NCI-H82 (cell line): ENCODE measurements at regions not wholly inside any gene's neighbourhood (a gene's known extent, or its start where the extent isn't known, plus 50 kb on each side); places are given as distances from the start of the nearest gene placed in this dataset.
A peak's percentile ranks its signal among the peaks of the same experiment; 100 is the strongest.
"Not testable (repeated sequence)": the region's sequence is repeated elsewhere in the genome, so short reads cannot be mapped to it uniquely, and the experiment has no call there.

Experiments used
- DNase-seq: peaks from one replicate; lab custom pipeline; 2025; lab: John Stamatoyannopoulos, UW

DNA sequence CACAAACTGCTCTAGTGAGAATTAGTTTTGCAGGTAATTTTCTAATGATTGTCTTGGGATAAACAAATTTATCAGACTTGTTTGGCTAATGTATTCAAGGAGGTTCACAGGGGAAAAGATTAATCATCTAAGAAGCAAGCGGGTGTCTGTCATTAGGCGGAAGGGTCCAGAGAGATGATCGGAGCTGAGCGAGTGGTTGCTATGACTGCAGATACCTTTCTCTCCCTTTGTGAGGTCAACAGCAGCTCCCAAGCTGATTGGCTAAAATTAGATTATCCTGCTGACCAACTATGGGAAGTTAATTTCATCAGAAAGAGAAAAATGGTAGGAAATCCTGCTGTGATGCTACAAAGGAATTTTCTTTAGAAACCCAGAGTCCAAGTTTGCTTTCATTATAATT, 276.0 kb downstream of the SOX2 start:
- DNase-seq: no peak

DNA sequence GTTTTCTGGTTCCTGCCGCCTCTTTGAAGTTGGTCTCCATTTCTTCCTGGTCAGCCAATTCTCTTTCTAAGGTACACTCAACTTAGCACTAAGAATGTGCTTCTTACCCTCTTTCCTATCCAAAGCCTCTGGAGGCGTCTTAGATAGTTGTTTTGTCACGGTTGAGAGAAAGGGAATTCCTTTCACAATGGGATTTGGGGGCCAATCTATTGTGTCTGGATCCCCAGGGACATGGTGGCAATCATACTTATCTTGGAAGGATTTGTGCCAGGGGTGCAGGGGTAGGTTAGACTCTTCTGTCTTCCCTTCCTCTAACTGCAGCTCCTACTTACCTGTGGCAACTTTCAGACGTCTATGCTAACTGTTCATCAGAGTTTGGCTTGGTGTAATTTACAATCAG, 287.1 kb downstream of the SOX2 start:
- no peak for DNase-seq

DNA sequence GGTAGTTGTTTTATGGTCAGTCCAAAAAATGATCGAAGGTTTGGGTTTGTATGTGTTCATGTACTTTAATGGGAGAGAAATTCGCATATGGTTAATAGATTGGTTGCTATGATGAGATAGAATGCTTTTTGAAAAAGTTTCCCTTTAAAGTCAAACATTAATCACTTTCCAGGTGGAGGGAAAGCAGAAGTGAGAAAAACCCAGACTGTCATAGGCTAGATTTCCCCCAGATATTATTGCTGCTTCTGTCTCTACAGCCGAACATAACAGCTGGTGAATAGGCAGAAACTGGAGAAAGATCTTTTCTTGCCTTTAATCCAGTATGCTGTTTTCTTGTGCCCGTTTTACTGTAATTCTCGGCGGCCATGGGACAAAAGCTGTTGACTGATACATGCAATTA, 287.6 kb downstream of the SOX2 start:
- no peak for DNase-seq

DNA sequence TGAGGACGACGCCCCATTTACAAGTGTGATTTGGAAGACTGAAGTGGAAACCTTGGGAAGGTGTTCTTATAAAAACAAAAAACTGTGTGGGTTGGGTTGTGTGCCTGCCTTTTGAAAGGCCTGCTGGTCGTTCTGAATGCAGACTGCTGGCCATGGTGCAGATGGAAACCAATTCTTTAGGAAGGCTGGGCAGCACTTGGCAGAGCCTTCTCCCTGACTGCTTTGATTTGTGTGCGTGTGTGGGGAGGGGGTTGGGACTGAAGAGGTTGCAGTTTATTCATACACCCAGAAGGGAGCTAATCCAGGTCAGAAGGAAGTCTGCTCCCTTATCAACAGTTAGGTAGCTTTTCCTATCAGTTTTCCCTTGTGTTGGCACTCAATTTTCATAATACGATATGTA, 288.7 kb downstream of the SOX2 start:
- DNase-seq: no peak

DNA sequence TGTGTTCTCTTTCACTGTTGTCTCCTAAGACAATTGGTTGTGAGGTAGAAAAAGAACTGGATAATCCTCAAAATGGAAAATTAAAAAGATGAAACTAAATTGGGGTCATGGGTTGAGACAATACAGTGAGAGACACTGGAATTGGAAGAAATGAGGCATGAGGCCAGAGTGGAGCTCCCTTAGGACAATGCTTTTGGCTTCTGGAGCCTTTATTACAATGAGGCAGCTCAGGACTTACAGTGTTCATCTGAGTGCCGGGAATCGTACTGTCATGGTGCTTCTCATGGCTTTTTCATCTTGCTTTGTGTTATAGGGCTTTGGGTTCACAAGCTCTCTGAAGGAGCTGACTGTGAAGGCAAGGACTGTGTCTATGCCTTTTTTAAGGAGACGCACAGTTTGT, 293.5 kb downstream of the SOX2 start:
- DNase-seq: no peak

DNA sequence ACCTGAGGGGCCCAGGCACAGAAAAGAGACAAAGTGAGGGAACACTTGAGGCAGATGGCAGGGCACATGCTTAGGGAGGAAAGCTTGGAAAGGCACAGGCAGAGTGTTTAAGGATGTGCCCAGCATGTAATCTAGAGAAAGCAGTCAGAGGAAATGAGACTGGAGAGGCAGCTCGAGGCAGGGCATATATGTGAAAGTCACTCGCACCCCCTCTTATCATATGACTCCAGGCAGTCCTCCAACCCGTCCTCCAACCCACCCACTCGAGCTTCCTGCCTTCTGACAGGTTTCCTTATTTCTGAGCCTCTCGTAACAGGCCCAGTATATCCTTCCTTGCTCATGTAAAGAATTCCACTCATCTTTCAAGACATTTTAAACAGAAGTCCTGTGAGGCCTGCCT, 294.0 kb downstream of the SOX2 start:
- no peak for DNase-seq

DNA sequence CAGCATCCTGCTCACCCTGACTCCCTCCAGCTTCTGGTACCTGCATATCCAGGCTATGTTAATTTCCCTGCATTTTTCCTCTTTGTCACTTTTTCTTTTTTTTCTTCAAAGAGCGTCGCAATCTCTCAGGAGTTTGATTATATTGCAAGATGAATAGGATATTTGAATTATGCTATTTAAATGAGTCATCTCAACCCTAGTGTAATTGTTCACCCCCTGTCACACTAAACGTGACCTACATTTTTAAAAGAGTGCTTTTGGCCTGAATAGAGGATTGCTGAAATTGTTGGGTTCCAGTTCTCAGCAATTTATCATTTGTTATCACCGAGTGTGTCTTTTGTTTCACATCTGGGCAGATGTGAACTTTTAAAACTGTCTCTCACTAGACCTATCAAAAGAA, 294.7 kb downstream of the SOX2 start:
- DNase-seq: no peak

DNA sequence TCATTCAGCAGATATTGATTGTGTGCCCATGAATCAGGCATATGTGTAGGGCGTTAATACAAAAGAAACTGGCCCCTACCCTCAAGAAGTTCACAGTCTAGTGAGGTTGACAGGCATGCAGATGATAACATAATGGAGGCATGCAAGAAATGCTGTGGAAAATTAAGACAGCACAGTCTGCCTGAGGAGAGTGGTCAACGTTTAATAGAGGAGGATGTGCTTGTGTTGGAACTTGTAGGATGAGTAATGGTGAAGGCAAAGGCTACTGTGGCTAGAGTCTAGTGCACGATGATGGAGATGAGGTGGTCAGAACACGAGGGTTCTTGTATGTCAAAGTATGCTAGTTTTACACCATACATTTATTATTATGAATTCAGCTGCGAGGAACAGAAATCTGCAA, 295.7 kb downstream of the SOX2 start:
- no peak for DNase-seq

DNA sequence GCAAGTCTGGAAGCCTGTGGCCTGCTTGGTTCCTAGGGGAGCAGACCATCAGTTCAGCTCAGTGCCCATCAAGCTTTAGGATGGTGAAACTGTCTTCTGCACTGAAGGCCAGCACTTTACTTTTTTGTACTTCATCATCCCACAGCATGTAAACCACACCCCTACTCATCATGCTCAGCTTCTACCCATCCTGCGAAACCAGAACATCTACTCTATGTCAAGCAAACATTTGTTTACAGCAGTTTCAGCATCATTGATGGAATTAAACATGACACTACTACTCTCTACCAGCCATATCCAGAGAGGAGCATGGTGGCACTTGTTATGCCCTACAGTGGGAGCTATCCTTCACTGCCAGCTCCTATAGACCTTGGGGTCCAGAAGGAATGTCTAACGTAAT, 306.6 kb downstream of the SOX2 start:
- DNase-seq: no peak

DNA sequence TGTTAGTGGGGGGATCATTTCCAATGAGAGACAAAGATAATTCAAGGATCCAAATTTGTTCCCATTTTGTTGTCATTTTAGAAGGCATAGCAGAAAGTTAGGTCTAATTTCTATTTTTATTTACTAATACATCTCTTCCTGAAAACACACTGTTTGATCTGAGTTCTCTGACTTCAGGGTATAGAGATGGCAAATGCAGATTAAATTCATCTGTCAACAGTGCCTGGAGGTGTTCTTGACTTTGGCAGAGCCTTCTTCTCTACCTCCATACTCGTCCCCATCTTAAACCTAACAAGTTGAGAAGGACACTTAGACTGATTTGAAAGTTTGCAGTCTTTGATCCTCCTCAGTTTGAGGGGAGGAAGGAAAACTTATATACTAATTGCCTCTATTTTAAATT, 308.2 kb downstream of the SOX2 start:
- DNase-seq: no peak

DNA sequence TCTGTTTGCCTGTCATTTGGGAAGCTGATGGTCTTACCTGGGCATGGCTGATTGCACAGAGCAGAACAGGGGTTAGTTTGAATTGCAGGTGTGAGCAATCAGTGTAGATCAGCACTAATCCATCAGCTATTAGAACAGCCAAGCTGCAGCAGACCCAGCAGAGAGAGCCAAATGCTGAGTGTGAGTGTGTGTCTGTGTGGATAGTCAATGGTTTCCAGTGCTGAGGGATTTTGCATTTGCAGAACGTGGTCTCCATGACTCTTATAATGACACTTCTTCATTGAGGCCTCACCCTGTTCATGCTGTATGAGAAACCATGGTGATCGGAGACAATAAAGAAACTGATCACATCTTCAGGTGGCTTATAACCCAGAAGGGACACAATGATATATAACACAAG, 312.1 kb downstream of the SOX2 start:
- no peak for DNase-seq

DNA sequence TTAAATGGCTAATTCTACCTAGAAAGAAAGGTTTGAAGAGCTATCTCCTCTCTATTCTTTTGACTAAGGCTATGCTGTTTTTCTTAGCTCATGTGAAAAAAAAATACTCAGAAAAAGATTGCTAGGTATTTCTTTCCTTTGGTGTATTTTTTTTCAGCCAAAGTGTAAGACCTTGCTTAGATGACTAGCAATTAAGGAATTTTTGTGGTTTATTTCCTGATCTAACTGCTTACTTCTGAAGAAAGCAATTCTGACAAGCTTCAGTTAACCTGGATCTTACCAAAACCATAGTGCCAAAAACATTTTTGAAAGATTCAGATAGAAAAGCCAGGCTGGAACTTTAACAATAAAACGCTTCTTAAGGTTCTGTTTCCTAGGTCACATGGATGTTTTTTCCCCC, 315.6 kb downstream of the SOX2 start:
- DNase-seq: no peak

DNA sequence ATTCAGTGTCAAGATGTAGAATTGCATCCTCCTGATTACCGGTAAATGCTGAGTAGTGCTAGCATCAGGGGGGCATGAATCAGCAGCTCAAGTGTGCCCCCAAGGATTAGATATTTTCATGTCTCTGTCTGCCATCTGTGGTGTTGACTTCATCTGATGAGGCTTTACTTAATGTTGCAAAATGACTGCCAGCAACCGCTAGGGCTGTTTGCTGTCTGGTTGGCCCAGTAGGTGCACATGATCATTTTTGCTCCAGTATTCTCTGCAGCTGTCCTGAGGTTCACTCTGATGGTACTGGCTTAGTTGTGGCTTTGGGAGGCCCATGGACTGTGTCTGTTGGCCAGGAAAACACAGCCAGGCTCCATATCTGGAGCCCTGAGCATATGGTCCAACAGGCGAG, 316.4 kb downstream of the SOX2 start:
- peak; percentile 25 for DNase-seq

DNA sequence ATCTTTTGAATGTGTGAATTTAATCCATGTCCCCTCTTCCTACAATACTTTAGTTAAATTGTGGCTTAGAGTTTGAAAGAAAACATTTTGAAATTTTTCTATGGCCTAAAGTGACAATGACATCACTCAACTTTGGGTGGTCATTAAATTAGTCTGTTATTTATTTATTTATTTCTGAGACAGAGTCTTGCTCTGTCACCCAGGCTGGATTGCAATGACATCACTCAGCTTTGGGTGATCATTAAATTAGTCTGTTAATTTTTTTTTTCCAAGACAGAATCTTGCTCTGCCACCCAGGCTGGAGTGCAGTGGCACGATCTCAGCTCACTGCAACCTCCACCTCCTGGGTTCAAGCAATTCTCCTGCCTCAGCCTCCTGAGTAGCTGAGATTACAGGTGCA, 322.5 kb downstream of the SOX2 start:
- DNase-seq: not testable (repeated sequence)

DNA sequence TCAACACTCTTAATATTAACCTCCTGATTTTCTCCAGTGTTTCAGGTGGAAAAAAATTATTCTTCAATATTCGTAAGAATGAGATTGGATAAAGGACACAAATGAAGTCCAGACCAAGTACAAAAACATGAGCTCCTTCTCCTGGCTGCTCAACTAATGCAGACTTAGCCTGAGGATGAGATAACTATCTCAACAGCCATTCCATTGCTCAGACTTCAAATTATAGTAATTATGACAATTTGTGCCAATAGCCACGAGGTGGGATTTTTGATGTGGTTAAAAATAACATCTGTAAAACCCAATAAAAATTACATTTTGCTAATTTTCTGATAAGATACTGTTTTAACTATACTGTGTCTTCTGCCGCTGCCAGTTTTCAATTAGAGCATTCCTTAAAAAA, 323.6 kb downstream of the SOX2 start:
- no peak for DNase-seq

DNA sequence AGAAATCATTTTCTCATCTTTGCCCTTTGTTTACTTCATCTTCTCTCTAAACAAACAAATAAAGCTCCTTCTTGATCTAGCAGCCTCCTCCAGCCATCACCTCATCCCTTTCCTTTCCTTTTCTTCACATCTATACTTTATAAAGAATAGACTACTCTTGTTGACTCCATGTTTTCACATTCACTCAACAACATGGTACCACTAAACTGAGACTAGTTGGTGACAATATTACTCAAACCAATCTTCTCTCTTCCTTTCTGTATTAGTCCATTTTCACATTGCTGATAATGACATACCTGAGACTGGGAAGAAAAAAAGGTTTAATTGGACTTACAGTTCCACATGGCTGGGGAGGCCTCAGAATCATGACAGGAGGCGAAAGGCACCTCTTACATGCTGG, 324.7 kb downstream of the SOX2 start:
- no peak for DNase-seq

DNA sequence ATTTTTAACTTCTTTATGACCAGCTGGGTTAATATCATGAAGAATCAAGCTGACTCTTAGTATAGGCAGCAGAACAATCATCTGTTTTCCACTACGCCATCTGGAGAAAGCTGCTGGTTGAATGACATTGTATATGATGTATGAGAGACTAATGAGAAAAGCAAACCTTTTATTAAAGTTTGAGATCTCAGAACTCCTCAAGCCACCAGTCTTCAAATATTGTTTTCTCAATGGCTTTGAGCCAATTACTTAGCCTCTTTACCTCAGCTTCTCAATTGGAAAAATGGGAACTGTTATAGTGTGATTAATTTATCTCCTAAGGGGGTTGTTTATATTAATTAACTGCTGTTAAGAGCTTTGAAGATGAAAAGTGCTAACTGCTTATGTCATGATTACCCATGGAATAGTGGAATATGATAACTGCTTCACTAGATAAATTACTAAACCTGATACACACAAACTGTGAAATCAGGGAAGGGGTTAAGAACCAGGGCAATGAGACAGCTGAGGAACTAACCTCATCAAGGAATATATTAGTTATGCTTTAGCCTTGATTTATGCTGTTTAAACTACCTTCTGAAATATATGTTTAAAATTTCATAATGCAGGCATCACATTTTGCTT, 330.1 kb downstream of the SOX2 start:
- DNase-seq: no peak

DNA sequence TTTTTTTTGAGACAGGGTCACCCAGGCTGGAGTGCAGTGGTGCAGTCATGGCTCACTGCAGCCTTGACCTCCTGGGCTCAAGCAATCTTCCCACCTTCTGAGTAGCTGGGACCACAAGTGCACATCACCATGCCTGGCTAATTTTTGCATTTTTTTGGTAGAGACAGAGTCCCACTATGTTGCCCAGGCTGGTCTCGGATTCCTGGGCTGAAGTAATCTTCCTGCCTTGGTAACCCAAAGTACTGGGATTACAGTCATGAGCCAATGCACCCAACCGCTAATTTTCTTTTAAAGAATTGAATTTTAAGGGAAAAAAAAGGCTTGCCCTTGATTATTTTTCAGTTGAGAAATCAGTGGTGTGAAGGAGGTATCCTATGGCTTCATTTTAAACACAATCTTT, 334.0 kb downstream of the SOX2 start:
- no peak for DNase-seq

DNA sequence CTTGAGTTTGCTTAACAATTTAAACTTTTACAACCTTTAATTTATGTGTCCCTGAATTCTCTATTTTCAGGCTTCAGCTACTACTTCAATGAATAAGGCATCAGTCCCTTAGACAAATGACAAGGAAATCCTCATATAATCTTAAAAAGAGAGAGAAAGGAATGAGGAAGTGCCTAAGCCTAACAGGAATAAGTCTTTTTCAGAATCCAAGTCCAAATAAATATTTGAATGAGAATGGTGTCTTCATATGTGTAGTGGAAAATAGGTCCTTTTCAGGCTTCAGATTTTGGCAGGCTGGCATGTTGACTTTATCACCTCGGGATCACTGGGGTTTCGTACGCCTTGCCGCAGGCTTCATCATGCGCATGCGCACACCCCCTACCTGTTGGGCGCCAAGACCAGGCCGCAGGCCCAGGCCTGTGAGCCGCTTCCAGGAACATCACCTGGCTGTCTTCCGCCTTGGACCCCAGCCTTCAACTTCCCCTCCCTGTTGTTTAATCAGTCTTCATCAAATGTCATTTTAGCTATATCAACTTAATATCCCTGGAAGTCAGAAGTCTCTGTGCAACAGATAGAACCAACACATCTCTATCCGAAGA, 334.5 kb downstream of the SOX2 start:
- DNase-seq: no peak

DNA sequence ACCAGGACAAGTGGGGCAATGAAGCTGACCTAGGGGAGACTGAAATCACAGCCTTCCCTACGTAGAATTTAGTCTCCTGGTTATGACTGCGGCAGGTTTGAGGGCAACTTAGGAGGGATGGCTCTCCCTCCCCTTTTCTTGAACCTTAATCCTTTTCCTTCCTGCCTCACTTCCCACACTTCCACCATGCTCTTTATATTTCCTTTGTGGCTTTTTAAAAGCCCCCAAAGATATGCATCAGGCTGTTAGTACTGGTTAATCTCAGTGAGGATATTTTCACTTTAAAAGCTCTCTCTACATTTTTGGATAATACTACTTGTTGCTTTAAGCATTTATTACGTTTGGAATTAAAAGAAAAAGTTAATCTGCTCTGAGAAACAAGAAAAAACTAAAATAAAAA, 339.2 kb downstream of the SOX2 start:
- DNase-seq: no peak

DNA sequence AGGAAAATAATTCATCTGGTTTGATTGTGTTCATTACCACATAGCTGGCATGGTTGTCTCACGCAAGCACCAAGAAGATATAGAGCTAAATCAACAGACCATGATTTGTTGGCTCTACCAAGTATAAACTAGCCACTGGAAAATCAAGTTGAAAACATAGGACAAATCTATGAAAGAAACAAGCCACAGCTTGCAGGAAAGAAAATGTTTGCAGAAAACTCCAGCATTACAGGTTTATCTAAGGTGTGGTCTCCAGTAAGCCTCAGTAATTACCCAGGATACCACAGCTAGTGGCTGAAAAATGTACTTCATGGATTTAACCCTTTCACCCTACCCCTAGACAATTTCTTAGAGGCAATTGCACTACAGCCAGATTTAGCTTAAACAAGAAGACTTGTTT, 340.6 kb downstream of the SOX2 start:
- DNase-seq: no peak

DNA sequence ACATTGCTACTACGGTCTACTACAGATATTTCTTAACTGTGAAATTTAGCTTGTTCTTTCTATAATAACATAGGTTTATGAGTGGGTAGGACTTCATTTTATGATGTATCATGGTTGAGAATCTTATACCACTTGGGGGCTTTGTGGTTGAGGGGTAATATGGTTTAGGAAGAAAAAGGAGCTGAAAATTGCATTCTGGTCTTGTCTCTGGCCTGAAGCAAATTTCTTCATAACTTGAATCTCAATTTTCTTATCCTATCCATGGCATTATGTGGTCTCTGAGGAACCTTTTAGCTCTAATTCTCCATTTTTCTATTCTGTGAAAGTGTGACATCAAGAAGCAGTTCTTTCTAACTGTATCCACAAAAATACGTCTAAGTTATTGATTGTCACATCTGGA, 341.0 kb downstream of the SOX2 start:
- DNase-seq: no peak

DNA sequence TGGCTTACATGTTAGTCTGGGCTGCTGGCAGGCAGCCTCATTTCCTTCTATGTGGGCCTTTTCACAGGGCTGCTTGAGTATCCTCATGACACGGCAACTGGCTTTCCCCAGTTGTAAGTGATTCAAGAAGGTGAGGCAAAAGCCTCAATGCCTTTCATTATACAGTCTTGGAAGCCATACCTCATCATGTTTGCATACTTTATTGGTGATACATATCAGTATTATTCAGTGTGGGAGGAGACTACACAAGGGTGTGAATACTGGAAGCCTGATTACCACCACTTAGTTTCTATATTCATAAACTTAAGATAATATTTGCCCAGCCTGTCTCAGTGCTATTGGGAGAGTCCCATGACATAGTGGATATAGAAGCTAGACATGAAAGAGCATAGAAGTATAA, 346.8 kb downstream of the SOX2 start:
- DNase-seq: no peak

DNA sequence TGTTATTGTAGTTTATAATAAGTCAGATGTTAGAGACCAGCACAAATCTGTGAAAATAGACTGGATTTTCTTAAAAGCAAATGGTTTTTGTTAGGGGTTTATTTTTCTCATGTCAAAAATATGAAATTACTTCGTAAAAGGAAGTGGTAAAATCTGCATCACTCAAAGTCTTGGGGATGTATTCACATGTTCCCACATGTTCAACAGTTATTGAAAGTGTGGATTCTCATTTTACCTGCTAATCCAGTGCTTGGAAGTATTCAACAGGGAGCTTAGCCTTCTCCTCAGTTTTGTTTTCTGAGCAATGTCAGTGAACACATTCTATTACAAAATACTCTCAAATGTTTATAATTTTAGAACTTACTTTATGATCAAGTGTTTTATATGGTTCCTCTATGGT, 352.0 kb downstream of the SOX2 start:
- DNase-seq: no peak

DNA sequence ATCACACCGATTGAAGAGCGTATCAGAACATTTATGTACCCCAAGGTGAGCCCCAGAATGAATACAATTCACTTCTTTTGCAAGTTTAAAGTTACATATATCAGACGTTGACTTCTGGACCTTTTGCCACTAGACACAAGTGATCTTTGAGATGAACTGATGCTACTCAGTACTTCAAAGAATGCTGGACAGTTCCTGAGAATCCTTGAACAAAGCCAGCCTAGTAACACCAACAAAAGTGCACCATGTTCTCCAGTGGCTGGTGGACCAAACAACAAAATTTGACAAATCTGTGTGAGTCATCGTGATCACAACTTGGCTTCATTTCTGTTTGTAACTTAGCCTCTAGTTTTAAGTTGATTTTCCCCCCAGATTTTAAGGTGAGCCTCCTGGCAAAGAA, 355.7 kb downstream of the SOX2 start:
- no peak for DNase-seq
